ENCODE measurements at regions not wholly inside any gene's neighbourhood (a gene's known extent, or its start where the extent isn't known, plus 50 kb on each side); places are given as distances from the start of the nearest gene placed in this dataset.
"Not testable (repeated sequence)": the region's sequence is repeated elsewhere in the genome, so short reads cannot be mapped to it uniquely, and the experiment has no call there.

DNA sequence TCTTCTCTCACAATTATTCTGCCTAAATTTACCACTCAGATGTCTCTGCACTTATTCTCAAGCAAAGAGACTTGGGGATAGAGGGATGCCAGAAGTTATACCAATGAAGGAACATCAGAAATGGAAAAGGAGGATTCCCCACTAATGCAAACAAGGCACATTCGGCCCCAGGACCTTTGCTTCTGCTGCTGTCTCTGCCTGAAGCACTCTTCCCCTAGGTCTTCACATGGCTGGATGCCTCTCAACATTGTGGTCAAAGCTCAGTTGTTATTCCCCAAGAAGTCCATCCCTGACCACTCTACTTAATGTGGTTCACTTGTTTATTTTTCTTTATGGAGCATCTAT lies 508.7 kb downstream of the DOK5 start:
- Histone ChIP-seq H3K9me3 (no peaks in the 10 kb centered on the region), H3K36me3 (no peaks in the 10 kb centered on the region), H3K27me3 (replicated peaks in 1 of 7) (no peaks in the 10 kb centered on the region), H3K4me3 (no peak overlapping the region), H3K27ac (no peak overlapping the region), H3K4me1 (no peaks in the 10 kb centered on the region)
- TF ChIP-seq, protein P1, sequence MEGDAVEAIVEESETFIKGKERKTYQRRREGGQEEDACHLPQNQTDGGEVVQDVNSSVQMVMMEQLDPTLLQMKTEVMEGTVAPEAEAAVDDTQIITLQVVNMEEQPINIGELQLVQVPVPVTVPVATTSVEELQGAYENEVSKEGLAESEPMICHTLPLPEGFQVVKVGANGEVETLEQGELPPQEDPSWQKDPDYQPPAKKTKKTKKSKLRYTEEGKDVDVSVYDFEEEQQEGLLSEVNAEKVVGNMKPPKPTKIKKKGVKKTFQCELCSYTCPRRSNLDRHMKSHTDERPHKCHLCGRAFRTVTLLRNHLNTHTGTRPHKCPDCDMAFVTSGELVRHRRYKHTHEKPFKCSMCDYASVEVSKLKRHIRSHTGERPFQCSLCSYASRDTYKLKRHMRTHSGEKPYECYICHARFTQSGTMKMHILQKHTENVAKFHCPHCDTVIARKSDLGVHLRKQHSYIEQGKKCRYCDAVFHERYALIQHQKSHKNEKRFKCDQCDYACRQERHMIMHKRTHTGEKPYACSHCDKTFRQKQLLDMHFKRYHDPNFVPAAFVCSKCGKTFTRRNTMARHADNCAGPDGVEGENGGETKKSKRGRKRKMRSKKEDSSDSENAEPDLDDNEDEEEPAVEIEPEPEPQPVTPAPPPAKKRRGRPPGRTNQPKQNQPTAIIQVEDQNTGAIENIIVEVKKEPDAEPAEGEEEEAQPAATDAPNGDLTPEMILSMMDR (IDR thresholded peaks at IDR 0.05 in 8 of 11, conservative IDR thresholded peaks at IDR 0.05 in 3 of 11) = no peak
- TF ChIP-seq POLR2A (IDR thresholded peaks at IDR 0.05) = no peak
- TF ChIP-seq POLR2AphosphoS5 (IDR thresholded peaks at IDR 0.05) = no peak
- intact Hi-C loops (cut with DNase I; ENCODE audit: low total_unique reads) = no loop called here
- DNase-seq = no peak
- WGBS, 5 donors = 48 to 74% (median 69%) methylated on average over 1 of the region's 1 CpG

DNA sequence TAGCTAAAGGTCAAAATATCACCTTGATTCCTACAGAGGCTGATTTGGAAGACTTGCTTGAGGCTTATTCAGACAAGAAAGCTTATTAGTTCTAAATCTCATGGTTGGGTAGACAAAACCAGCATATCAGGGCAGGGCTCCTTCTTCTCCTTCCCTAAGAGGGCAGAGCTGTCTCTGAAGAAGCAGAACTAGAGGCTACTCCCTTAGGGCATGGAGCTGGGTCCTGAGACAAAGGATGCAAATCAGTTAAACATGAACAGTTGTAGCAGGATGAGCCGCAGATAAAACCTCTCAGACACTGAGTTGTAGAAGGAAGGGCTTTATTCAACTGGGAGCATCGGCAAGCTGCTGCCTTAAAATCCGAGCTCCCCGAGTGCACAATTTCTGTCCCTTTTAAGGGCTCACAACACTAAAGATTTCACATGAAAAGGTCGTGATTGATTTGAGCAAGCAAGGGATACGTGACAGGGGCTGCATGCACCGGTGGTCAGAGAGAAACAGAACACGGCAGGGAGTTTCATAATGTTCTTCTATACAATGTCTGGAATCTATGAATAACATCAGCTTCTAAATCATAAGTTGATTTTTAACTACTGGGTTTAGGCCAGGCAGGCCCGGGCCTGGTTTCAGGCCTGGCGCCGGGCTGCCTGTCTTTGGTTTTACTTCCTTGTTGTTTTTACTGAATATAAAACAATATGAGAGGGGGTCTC lies 508.2 kb downstream of the DOK5 start:
- H3K4me1 ChIP-seq; H3K27ac ChIP-seq; H3K36me3 ChIP-seq; H3K27me3 ChIP-seq (replicated peaks in 1 of 7); H3K4me3 ChIP-seq; H3K9me3 ChIP-seq; DNase-seq; intact Hi-C loops (cut with DNase I; ENCODE audit: low total_unique reads): not testable (repeated sequence)
- WGBS, 5 donors = 85 to 93% (median 89%) methylated on average over 11 of the region's 11 CpGs

DNA sequence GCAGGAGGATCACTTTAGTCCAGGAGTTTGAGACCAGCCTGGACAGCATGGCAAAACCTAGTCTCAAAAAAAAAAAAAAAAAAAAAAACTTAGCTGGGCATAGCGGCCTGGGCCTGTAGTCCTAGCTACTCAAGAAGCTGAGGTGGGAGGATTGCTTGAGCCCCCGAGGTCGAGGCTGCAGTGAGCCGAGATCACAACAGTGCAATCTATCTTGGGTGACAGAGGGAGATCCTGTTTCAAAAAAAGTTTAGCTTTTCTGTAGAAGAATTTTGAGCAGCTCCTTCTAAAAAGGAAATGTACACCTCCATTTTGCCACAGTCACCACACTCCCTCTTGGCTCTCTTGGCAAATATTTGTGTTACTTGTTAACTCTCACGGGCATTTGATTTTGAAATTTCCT lies 505.8 kb downstream of the DOK5 start:
- Histone ChIP-seq H3K36me3 (no peaks in the 10 kb centered on the region), H3K27ac (no peak overlapping the region), H3K4me3 (no peak overlapping the region), H3K4me1 (no peaks in the 10 kb centered on the region), H3K9me3 (no peaks in the 10 kb centered on the region), H3K27me3 (replicated peaks in 1 of 7) (no peaks in the 10 kb centered on the region)
- WGBS, 5 donors = 47 to 65% (median 56%) methylated on average over 5 of the region's 5 CpGs
- DNase-seq = no peak
- TF ChIP-seq POLR2AphosphoS5 (IDR thresholded peaks at IDR 0.05) (no peak), POLR2A (IDR thresholded peaks at IDR 0.05) (no peak)
- TF ChIP-seq, protein P1 (IDR thresholded peaks at IDR 0.05 in 8 of 11, conservative IDR thresholded peaks at IDR 0.05 in 3 of 11) = no peak
- intact Hi-C loops (cut with DNase I; ENCODE audit: low total_unique reads) = no loop called here

DNA sequence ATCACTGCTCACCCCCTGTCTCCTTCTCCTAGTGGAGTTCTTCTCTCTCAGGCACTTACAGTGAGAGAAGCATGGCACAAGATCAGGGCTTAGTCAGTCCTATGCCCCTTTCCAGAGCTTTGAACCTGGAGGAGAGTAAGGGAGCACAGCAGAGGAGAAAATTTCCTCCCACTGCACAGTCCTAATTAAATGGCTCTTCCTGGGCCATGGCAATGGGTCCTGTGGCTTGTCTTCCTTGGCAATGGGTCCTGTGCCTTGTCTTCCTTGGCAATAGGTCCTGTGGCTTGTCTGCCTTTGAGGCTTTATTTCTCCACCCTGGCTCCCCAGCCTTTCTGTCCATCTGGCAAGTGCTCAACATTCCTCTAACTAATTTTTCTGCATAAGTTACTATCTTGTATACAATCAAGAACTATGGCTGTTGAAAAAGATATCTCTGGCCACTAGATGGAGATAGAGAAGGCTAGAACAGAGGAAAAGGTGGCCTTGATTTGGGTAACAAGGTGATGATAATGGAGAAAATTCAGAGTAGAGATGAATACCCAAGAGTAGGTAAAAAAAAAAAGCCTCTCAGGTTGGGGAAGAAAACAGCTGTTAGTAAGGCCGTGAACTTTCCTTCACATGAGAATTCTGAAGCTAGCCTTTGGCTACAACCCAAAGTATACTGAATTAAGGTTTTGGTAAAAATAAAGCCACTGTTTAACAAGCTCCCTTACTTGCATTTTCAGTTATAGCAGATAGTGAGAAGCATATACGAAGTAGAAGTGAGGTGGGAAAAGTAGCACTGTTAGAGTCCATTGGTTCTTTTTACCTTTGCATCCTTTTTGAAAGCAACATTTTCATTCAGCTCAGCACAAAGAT lies 504.9 kb downstream of the DOK5 start:
- Histone ChIP-seq H3K4me1 (no peaks in the 10 kb centered on the region), H3K4me3 (no peak overlapping the region), H3K27ac (no peak overlapping the region), H3K9me3 (peaks cover 0 to 3% (median 0%) of the 10 kb centered on the region in 8 donors), H3K36me3 (no peaks in the 10 kb centered on the region), H3K27me3 (replicated peaks in 1 of 7) (no peaks in the 10 kb centered on the region)
- 38 to 45% (median 44%) methylated on average over 2 of the region's 2 CpGs for WGBS, 5 donors
- no peak for DNase-seq
- intact Hi-C loops (cut with DNase I; ENCODE audit: low total_unique reads) = no loop called here
- TF ChIP-seq, protein P1 (IDR thresholded peaks at IDR 0.05 in 8 of 11, conservative IDR thresholded peaks at IDR 0.05 in 3 of 11) = peak in 1 of 11 experiments; percentile 14
- no peak for TF ChIP-seq POLR2AphosphoS5 (IDR thresholded peaks at IDR 0.05)

Measured in spleen (tissue), 11 donors.